Activated CD8-positive, alpha-beta memory T cell treated with anti-CD3 and anti-CD28 coated beads, Interleukin-2, amount 50 U/mL, for 4 hours (primary cell): ENCODE measurements at regions not wholly inside any gene's neighbourhood (a gene's known extent, or its start where the extent isn't known, plus 50 kb on each side); places are given as distances from the start of the nearest gene placed in this dataset.

Experiments used
- DNase-seq: peaks from one replicate; pipeline ENCODE4 v3.0.0-alpha.2; 2020

DNA sequence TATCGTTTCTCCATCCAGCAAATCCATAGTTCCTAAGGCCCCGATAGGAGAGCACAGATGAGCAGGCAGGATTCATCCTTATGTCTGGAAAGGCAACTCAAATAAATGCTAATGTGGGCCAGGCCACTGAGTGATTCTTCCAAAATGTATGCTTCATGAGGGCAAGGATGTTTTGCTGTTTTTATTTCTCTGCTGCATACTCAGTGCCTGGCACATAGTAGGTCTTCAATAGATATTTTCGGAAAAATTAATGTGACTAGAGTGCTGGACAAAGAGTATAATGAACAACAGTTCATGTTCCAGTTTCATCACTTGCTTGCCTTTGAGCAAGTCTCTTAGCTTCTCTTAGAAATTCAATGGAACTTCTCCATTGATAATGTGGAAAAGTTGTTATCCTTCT, 357.7 kb downstream of the PRDM2 start:
- no peak for DNase-seq

DNA sequence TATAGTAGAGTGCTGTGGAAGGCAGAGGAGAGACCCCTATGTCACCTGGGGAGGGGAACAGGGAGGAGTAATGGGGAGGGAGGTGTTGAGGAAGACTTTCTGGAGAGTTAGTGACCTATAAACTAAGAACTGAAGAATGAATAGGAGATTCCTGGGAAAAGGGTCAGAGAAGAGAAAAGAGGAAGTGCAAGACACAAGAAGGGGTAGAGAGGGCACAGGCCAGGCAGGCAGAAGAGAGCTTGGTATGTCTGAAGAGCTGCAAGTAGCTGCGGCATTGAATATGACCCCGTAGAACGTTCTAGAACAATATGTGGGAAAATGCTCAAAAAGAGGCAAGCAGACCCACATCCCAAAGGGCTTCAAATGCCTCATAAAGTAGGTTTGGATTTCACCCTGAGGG, 361.2 kb downstream of the PRDM2 start:
- DNase-seq, result no peak

DNA sequence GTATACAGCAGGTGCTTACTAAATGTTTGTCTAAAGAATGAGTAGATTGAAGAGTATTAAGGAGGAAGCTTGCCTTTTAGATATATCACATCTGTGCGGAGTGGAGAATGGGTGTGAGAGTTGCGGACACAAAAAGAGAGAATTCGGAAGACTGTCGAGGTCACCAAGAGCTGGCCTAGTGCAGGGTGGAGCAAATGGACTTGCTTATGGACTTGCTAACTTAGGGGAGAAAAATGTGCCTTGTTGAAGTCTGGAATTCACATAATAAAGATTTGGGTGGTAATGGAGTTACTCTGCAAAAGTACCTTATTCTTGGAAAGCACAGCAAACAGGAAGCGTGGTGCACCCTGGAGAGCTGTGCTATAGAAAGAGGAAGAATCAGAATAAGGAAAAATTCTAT, 361.7 kb downstream of the PRDM2 start:
- no peak for DNase-seq

DNA sequence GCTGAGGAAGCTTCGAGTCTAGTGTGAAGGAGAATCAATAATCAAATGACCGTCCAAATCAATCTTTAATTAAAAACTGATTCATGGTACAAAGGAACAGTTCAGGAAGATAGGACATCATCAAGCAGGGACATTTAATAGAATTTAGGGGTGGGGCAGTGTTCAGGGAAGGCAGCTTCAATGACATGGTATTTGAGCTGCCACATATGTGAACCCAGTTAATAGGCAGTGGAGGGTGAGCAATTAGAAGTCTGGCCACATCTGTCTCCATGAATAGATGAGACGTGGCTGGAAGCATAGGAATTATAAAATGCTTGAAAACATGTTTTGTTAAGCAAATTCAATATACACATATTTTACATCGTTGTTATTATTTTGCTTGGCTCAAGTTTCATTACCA, 362.7 kb downstream of the PRDM2 start:
- no peak for DNase-seq

DNA sequence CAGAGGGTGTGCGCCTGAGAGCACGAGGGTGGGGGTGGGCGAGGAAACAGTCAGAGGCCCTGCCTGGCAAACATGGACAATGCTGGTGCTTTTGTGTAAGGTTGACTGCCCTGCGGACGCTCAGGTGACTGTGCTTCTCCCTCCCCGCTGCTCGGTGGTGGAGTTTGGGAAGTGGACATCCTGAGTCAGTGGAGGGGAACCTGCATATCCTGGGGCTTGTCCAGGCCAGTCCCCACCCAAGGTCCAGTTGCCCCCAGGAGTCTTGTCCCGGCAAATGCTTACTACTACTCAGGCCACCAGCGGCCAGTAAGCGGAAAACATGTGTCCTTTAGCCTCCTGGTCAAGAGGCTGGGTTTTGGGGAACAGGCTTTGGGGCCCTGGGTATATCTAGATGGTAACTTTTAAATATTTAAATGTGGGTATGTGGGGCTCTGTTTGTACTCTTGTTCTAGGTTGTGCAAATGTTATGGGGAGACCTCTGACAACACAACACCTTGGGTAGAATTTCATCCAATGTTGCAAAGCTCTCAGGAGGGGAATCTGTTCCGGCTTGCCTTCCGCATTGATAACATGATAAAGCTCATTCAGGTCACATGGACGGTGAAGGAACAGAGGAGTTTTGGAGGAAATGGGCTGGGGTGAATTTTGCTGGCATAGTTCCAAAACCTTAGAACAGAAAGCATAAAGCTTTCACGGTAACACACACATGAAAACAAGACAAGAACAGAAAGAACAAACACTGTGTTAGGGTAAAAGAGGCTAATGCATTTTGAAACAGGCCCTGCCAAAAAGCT, 364.9 kb downstream of the PRDM2 start:
- DNase-seq, result no peak

DNA sequence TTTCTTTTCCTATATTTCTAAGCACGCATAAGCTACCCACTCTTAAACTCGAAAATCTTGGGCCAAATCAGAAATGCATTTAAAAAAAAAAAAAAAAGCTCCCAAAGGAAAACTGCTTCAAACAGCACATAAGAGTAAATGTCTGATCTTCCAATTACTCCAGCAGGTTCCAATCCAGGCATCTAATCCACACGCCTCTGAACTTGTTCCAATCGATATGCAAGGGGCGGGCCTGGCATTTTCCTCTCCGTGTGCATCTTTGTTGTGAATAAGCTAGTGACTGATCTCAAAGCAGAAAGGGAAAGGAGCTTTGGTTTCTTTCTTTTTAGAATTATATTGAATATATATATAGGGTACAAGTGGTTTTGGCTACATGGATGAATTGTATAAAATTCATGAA, 365.5 kb downstream of the PRDM2 start:
- no peak for DNase-seq

DNA sequence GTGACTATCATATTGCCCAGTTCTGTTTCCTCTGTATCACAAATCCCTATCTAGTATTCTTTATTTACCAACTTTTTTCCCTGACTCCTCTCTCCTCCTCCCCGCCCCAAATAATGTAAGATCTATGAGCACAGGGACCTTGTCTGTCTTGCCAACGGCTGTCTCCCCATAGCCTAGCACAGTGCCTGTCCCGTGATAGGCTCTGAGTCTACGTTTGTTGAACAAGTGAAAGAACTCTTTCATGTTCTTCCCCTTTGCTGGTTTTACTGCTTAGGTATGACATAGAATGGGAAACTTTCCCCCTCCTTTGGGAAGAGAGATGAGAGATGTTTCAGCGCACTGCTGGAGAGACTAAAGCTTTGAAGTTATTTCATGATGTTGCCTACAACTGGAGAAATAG, 367.0 kb downstream of the PRDM2 start:
- DNase-seq, result no peak

DNA sequence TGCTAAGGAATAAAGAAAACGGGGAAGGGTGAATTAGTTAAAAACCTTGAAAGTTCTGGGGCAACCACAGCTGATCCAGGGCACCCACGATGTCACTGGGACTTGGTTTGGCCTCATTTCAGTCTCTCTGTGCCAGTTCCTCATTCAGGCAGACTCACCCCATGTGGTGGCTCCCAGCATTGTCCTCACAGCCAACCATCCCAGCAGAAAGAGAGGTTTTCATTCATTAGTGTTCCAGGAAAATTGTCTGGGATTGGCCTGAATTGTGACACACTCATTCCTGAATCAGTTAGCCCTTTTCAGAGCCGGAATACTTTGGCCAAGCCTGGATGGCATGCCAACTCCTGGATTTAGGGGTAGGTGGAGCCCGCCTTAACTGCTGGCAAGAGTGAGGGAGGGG, 367.7 kb downstream of the PRDM2 start:
- no peak for DNase-seq

DNA sequence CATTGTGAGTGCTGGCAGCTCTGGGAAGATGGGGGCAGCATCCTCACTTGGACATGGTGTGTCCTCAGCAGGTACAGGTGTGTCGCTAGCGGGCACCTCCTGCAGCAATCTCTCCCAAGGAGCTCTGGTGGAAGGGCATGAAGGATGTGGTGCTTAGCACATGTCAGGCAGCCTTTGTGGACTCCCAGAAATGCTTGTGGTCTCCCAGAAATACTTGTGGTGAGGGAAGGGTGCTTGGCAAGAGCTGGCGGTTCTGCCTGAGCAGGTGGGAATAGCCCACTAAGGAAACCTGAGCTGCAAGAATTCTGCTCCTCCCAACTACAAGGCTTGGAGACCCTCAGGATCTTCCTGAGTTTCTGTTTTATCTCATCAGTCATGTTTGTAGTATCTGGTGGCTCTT, 371.6 kb downstream of the PRDM2 start:
- DNase-seq, result no peak

DNA sequence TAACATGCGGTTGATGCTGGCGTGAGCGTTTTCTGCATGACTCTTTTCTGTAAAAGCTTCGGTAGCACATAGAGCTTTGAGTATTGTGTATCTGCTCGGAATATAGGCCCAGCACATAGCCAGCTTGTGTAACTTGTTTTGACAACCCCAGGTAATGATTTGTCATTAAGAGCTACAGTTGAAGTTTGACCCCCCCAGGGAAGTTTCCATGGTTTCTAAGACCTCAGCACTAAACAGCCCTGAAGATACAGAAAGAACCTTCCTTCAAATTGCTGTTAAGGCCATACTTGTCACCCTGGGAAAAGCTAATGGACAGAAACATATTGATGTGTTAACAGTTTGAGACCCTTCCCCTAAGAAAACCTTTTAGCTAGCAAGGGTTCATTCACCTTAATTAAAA, 380.7 kb downstream of the PRDM2 start:
- DNase-seq, result no peak

DNA sequence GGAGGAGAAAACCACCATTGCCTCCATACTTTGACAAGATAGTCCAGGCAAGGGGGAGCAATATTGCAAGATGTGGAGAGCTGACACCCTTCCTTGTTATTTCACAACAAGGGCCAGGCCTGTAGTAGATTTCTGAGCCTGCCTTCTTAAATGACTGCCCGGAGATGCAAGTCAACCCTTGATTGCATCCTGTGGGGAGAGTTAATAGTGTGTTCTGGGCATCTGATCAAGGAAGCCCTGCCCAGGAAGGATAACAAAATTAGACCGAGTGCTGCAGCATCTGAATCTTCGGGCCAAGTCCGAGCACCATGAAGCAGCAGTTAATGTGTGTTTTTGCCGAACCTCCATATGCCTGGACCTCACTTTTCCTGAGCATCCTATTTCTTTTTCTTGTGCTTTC, 382.3 kb downstream of the PRDM2 start:
- DNase-seq, result no peak

DNA sequence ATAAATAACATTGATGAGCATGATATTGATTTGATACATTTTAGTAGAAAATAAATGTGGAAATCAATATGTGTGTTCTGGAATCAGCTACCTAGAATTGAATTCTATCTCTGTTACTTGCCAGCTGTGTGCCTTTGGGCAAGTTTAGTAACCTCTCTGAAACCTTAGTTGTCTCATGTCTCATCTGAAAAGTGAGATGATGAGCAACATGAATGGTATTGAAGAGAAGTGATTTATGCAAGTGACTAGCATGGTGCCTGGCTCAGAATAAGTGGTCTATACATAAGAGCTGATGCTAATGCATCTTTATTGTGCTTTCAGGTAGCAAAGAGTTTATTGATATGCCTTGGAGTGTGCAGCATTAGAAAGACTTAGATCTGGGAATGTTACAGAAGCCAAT, 383.3 kb downstream of the PRDM2 start:
- no peak for DNase-seq

DNA sequence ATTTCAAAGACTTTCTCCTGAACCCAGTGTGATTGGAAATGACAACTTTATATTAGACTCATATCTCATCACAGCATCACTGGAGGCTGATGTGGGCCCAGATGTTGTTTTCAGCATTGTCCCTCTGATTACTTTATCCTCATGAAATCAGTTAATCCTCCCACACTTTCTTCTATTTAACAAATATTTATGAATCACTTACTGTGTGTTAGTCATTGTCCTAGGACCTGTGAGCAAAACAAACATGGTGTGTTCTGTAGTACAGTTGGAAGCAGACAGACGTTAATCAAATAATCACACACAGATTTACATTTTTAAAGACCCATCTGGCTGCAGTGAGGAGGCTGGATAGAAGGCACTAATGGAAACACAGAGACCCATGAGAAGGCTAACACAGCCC, 383.7 kb downstream of the PRDM2 start:
- DNase-seq, result no peak

DNA sequence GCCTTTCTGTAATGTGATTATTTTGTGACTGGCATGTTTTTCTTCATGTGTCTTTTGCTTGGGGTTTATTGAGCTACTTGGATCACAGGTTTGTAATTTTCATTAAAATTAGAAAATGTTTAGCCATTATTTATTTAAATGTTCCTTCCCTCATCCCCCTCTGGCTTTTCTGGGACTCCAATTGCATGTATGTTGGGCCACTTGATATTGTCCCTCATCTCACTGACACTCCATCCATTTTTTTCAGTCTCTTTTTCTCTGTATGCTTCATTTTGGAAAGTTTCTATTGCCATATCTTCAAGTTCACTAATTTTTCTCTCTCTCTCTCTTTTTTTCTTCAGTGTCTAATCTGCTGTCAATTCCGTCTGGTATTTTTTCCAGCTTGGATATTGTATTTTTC, 390.1 kb downstream of the PRDM2 start:
- DNase-seq, result no peak

DNA sequence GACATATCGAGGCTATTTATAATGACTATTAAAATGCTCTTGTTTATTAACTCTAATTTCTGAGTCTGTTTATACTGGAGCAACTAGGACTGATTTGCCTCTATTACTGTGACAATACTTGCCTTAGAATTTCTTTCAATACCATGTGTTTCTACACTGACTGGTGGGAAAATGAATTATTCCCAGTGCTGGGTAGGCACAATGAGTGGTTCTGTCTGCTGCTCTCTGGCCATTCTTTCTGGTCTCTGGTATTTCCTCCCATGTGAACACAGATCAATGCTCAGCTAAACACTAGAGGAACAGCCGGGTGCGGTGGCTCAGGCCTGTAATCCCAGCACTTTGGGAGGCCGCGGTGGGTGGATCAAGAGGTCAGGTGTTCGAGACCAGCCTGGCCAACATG, 390.5 kb downstream of the PRDM2 start:
- DNase-seq, result no peak

DNA sequence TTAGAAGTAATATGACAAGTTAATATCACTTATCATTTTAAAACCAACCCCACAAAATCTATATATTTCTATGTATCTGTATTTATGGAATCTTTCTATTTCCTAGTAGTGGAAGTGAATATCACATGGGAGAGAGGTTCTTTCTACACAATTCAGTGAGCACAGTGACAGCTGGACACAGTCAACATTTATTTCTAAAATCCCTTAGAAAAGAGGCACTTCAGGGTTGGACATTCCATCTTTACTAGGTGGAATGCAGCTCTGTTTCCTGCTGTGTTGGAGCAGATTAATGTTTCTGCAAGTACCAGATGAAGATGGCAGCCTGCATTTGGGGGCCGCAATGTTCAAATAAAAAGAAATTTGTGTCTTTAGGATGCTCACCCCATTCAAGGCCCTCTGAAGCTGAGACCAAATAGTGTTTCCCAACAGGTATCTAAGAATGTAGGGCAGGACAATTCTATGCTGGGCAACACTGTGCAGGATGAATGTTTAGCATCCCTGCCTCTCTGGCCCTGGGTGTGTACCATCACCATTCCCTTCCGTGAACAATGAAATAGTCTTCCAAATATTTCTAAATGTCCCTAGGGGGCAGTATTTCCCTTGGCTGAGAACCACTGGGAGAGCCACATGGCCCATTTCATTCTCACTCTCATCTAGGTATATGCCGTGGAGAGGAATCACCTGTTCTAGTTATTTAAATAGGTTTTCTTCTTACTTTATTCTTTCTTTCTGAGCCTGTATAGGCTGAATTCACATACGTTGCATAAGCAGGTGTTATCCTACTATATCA, 394.8 kb downstream of the PRDM2 start:
- DNase-seq, result no peak

DNA sequence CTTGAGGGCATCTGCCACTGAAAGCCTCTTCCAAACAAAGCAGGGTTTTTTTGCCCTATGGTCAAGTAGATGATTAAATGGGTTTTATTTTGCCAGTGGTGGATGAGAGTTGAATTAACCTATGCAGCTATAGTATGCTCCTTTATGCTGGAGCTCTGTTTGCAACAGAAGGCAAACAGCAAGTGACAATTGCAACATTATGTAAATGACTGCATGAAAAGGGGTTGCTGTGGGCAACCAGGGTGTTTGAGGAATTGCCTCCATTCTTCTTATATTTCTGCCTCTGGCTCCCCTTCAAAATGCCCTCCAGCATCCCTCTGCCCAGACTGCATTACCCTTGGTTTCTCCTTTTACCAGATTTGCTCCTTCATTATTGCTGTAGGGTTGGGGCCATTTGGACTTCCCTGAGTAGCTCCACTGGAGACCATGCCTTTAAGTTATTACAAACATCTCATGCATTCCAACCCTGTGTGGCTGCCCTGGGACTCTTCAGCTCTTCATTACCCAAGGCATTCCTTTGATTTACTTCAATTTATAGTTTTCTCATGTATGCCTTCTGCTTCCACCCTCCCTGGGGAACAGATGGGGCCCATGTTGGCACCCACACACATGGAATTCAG, 398.4 kb downstream of the PRDM2 start:
- DNase-seq, result no peak

DNA sequence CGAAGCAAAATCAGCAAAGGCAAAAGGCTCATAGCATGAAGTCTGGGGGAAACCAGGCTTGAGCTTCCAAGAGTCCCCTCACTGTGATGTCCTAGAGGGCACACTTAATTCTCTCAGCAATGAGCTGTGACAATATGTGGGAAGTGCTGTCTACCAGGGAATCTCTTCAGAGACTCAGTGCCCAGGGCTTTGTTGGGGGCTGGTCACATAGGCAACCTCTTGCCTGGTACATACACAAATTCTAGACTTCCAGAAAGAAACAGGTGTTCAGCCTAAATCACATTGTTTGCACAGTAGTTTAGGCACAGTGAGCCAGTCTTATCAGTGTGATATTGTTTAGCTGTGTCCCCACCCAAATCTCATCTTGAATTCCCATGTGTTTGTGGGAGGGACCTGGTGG, 400.5 kb downstream of the PRDM2 start:
- DNase-seq, result no peak

DNA sequence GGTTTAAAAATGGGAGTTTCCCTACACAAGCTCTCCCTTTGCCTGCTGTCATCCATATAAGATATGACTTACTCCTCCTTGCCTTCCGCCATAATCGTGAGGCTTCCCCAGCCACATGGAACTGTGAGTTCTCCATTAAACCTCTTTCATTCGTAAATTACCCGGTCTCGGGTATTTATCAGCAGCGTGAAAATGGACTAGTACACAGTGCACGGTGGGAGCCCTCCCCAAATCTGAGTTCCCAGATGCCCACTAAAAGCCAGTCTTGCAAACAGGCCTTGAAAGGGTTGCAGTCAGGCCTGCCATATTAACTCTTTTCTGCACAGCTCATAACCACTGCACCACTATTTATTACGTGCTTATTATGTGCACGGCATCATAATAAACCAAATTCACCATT, 400.9 kb downstream of the PRDM2 start:
- DNase-seq, result no peak

DNA sequence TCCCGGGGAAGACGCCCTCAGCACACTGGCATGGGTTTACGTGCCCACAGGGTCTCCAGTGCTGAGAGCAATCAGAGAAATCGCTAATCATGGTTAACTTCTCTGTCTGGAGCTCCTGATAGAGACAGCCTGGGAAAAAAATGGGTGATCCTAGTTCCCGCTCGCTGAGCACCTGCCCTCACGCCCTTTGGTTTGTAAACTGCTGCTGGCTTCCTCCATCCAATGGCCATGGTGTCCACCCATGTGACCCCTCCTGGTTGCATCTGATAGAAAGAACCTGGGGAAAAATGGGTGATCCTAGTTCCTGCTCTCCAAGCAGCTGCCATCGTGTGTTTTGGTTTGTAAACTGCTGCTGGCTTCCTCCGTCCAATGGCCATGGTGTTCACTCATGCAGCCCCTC, 402.2 kb downstream of the PRDM2 start:
- no peak for DNase-seq

DNA sequence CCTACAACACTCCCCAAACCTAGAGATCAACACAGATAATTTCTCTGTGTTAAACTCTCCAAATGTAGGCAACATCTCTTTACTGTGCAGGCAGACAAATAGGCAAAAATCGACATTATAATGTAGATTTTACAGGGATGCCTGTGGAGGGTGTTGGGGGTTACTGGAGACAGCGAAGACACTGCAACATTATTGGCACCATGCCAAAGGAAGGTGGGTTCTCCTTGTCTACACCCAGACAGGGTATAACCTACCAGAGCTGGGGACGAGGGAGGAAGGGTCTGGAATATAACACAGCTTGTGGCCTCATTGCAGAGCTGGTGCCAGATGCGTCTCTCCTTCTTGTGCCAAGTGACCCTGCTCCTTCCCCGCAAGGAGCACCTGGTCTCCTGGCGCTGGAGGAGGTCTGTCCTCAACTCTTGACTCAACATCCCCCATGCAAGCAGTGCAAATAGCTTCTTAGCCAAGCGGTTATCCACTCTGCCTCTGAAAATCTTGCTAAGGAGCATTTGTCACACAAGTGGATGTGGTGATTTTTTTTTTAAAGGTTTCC, 404.0 kb downstream of the PRDM2 start:
- no peak for DNase-seq

DNA sequence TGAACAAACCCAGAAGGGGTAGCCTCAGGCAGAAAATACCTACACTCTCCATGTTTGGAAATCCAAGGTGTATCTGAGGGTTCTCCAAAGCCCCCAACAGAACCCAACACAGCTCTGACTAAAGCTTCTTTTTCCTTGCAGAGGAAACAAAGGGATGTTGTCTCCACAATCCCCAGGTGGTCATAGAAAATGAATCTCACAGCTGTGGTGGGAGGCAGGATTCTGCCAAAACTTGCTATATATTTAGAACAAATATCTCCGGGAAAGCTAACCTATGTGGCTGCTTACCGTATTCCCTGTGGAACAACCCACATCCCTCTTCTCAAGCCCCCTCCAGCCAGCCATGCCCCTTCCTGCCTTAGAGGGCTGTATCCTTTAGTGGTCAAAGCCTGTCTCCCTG, 406.1 kb downstream of the PRDM2 start:
- no peak for DNase-seq

DNA sequence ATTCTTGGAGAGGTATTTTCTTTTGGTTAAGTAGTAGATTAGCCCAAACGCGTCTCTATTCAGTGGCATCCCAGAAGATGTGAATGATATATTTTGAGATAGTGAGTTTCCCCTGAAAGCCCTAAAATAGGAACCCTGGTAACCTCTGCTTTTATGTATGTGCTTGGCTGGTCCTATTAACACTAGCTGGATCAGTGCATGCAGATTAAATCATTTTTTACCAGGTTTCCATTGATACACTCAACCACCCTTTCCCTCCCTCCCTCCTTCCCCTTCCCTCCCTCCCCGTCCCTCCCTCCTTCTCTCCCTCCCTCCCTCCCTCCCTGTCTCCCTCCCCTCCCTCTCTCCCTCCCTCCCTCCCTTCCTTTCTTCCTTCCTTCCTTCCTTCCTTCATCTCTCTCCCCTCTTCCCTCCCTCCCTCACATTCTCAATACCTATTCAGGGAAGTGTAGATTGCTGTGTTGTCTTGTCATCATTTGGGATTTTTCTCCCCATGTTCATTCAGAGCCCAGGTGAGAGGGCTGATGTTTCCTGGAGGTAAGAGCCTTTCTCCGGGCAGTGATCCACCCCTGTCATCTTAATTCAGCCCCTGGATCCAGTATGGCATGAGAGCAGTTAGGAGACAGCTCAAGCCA, 406.8 kb downstream of the PRDM2 start:
- DNase-seq, result no peak
